ENCODE measurements at regions not wholly inside any gene's neighbourhood (a gene's known extent, or its start where the extent isn't known, plus 50 kb on each side); places are given as distances from the start of the nearest gene placed in this dataset.
"Not testable (repeated sequence)": the region's sequence is repeated elsewhere in the genome, so short reads cannot be mapped to it uniquely, and the experiment has no call there.

- DNase-seq: no peak
Measured at GRCh38 chr1:30132602-30133286, 590.6 kb downstream of the MATN1 start.

GRCh38 chr1:30130566-30130965 is 592.8 kb downstream of the MATN1 start:
- DNase-seq: not testable (repeated sequence)

GRCh38 chr1:30130099-30130498 is 593.3 kb downstream of the MATN1 start:
- no peak for DNase-seq

- no peak for DNase-seq
Measured at GRCh38 chr1:30129421-30130055, 593.8 kb downstream of the MATN1 start.

GRCh38 chr1:30129001-30129408 is 594.4 kb downstream of the MATN1 start:
- no peak for DNase-seq

GRCh38 chr1:30126848-30127247 is 596.5 kb downstream of the MATN1 start:
- no peak for DNase-seq

- no peak for DNase-seq
Measured at GRCh38 chr1:30125821-30126170, 597.6 kb downstream of the MATN1 start.

GRCh38 chr1:30125021-30125820 is 598.2 kb downstream of the MATN1 start:
- no peak for DNase-seq

GRCh38 chr1:30123896-30124295 is 599.5 kb downstream of the MATN1 start:
- DNase-seq: no peak

GRCh38 chr1:30123036-30123435 is 600.3 kb downstream of the MATN1 start:
- DNase-seq: no peak

- DNase-seq: no peak
Measured at GRCh38 chr1:30120245-30121000, 603.0 kb downstream of the MATN1 start.

- no peak for DNase-seq
Measured at GRCh38 chr1:30117685-30118084, 605.7 kb downstream of the MATN1 start.

- DNase-seq: peak; percentile 4
Measured at GRCh38 chr1:30111431-30111830, 612.0 kb downstream of the MATN1 start.

GRCh38 chr1:30110846-30111245 is 612.5 kb downstream of the MATN1 start:
- no peak for DNase-seq

- no peak for DNase-seq
Measured at GRCh38 chr1:30109853-30110252, 613.5 kb downstream of the MATN1 start.

GRCh38 chr1:30108186-30108585 is 615.2 kb downstream of the MATN1 start:
- DNase-seq: no peak

GRCh38 chr1:30106125-30106524 is 617.3 kb downstream of the MATN1 start:
- no peak for DNase-seq

- DNase-seq: no peak
Measured at GRCh38 chr1:30104551-30104950, 618.8 kb downstream of the MATN1 start.

GRCh38 chr1:30103708-30104411 is 619.5 kb downstream of the MATN1 start:
- no peak for DNase-seq

- no peak for DNase-seq
Measured at GRCh38 chr1:30102605-30103004, 620.8 kb downstream of the MATN1 start.

GRCh38 chr1:30101487-30102227 is 621.7 kb downstream of the MATN1 start:
- no peak for DNase-seq

- DNase-seq: no peak
Measured at GRCh38 chr1:30101016-30101415, 622.4 kb downstream of the MATN1 start.

All from CD4-positive, alpha-beta T cell treated with Interleukin-21 for 1 hour (primary cell).